Astrocyte of the spinal cord (primary cell): ENCODE measurements at regions not wholly inside any gene's neighbourhood (a gene's known extent, or its start where the extent isn't known, plus 50 kb on each side); places are given as distances from the start of the nearest gene placed in this dataset.
A peak's percentile ranks its signal among the peaks of the same experiment; 100 is the strongest.

Source experiments
- DNase-seq: peaks from one replicate; pipeline ENCODE4 v3.0.0; 2011; ENCODE audit warnings: low read depth, low spot score
- H3K4me3 ChIP-seq: 2 replicates; pipeline ENCODE4 v1.5.1; 2011; ENCODE audit warnings: low read depth, mild to moderate bottlenecking, low read length, moderate library complexity
- CTCF ChIP-seq: IDR thresholded peaks from 2 replicates; pipeline ENCODE4 v1.5.1; 2012; ENCODE audit warnings: low read depth, mild to moderate bottlenecking, low read length, inconsistent platforms
- in situ Hi-C: cut with HindIII; loops from 2 replicates; pipeline ENCODE4 v1.10.0; 2017; ENCODE audit warnings: low sequenced_read_pairs

- in situ Hi-C loops, result no loop called here
- no peak for TF ChIP-seq CTCF
- no peak overlapping the region for H3K4me3 ChIP-seq
- no peak for DNase-seq
These were observed 440.4 kb downstream of the KIF20B start for GRCh38 chr10:90141791-90142190.

GRCh38 chr10:90143937-90144336 is 442.5 kb downstream of the KIF20B start:
- no peak overlapping the region for H3K4me3 ChIP-seq
- in situ Hi-C loops, result no loop called here
- no peak for DNase-seq
- TF ChIP-seq CTCF, result no peak

- peak; percentile 67 for DNase-seq
- in situ Hi-C loops, result no loop called here
- TF ChIP-seq CTCF, result peak; percentile 71
- H3K4me3 ChIP-seq, result no peak overlapping the region
These were observed 446.9 kb downstream of the KIF20B start for GRCh38 chr10:90148116-90148855.

GRCh38 chr10:90149563-90149962 is 448.2 kb downstream of the KIF20B start:
- TF ChIP-seq CTCF, result no peak
- in situ Hi-C loops, result no loop called here
- no peak overlapping the region for H3K4me3 ChIP-seq
- no peak for DNase-seq

GRCh38 chr10:90162271-90162853 is 461.0 kb downstream of the KIF20B start:
- in situ Hi-C loops, result no loop called here
- peak; percentile 61 for DNase-seq

More at GRCh38 chr10:90162271-90162853, 461.0 kb downstream of the KIF20B start:
- no peak for TF ChIP-seq CTCF
- H3K4me3 ChIP-seq, result no peak overlapping the region
